Suprapubic skin (tissue), 4 donors: ENCODE measurements at regions not wholly inside any gene's neighbourhood (a gene's known extent, or its start where the extent isn't known, plus 50 kb on each side); places are given as distances from the start of the nearest gene placed in this dataset.

Source experiments
- CTCF ChIP-seq, 2 donors: fragments of 200-600 bp in 1 of 2; fragments of 450-650 bp in 1 of 2; sonication (generic) in 1 of 2; IDR thresholded peaks; one replicate each; pipeline ENCODE4 v1.5.1; 2016 to 2019; ENCODE audit warnings: antibody characterized with exemption in 2 of 2, mild to moderate bottlenecking in 1 of 2, moderate library complexity in 1 of 2
- EP300 ChIP-seq: sonication (generic); formaldehyde crosslinking; IDR thresholded peaks from one replicate; pipeline ENCODE4 v1.6.1; 2017; ENCODE audit warnings: antibody characterized with exemption
- POLR2A ChIP-seq, 2 donors: fragments of 450-650 bp; IDR thresholded peaks; one replicate each; pipeline ENCODE4 v1.6.1; 2017; ENCODE audit warnings: antibody characterized with exemption in 2 of 2, mild to moderate bottlenecking in 2 of 2, moderate library complexity in 2 of 2
- POLR2AphosphoS5 ChIP-seq, 3 donors: sonication (generic); formaldehyde crosslinking; IDR thresholded peaks; one replicate each; pipeline ENCODE4 v1.6.1; 2017; ENCODE audit warnings: antibody characterized with exemption in 3 of 3

GRCh38 chr5:121698690-121699089, 153.0 kb upstream of the FTMT start:
- TF ChIP-seq POLR2AphosphoS5 (IDR thresholded peaks at IDR 0.05) (no peak), CTCF (IDR thresholded peaks at IDR 0.05) (no peak), POLR2A (IDR thresholded peaks at IDR 0.05) (no peak), EP300 (no peak)
